H1 (cell line): ENCODE measurements at regions not wholly inside any gene's neighbourhood (a gene's known extent, or its start where the extent isn't known, plus 50 kb on each side); places are given as distances from the start of the nearest gene placed in this dataset.

ENCODE experiments used
- CTCF ChIA-PET: fragments of 300-600 bp; sonication (Branson Sonifier 250); formaldehyde crosslinking; loops from one replicate; lab custom pipeline; 2021; ENCODE audit not compliant: partially characterized antibody; lab: Charles Lee
- POLR2A ChIA-PET: fragments of 300-600 bp; sonication (Branson Sonifier 250); formaldehyde crosslinking; loops from one replicate; lab custom pipeline; 2021; ENCODE audit warnings: inconsistent platforms; ENCODE audit not compliant: partially characterized antibody; lab: Charles Lee
- DNase-seq, 2 experiments: peaks; one replicate each; pipeline versions ENCODE4 v3.0.0 to v3.0.0-alpha.2; 2010 to 2022; ENCODE audit warnings: low spot score in 2 of 2, low read depth in 1 of 2, mixed read lengths in 1 of 2
- FAIRE-seq: peaks from 2 replicates; lab custom pipeline; 2011; peaks lifted over from hg19 to GRCh38; lab: Jason Lieb, UNC
- H2AFZ ChIP-seq: 2 replicates; pipeline ENCODE4 v1.8.1; 2012; ENCODE audit warnings: low read length, inconsistent platforms
- H2AK5ac ChIP-seq: 2 replicates; pipeline ENCODE4 v1.6.1; 2013; ENCODE audit warnings: low read depth, low read length
- H2BK120ac ChIP-seq: replicated peaks from 2 replicates; pipeline ENCODE3; 2013; ENCODE audit warnings: low read depth, low read length, inconsistent platforms
- H2BK12ac ChIP-seq: 2 replicates; pipeline ENCODE4 v1.6.1; 2013; ENCODE audit warnings: low read depth, low read length
- H2BK15ac ChIP-seq: 2 replicates; pipeline ENCODE4 v1.6.1; 2013; ENCODE audit warnings: low read length
- H2BK20ac ChIP-seq: 2 replicates; pipeline ENCODE4 v1.6.1; 2013; ENCODE audit warnings: low read length
- H2BK5ac ChIP-seq: 2 replicates; pipeline ENCODE4 v1.6.1; 2013; ENCODE audit warnings: low read depth, low read length
- H3K14ac ChIP-seq: 2 replicates; pipeline ENCODE4 v1.6.1; 2013; ENCODE audit warnings: inconsistent platforms; ENCODE audit not compliant: insufficient read length
- H3K18ac ChIP-seq: 2 replicates; pipeline ENCODE4 v1.6.1; 2013; ENCODE audit warnings: low read length; ENCODE audit errors: extremely low read depth
- H3K23ac ChIP-seq: 2 replicates; pipeline ENCODE4 v1.6.1; 2013; ENCODE audit warnings: inconsistent platforms; ENCODE audit not compliant: insufficient read length
- H3K23me2 ChIP-seq: 2 replicates; pipeline ENCODE4 v1.6.1; 2013; ENCODE audit warnings: low read depth, low read length
- H3K27ac ChIP-seq: 2 replicates; pipeline ENCODE4 v1.6.1; 2011; ENCODE audit warnings: low read depth, low read length, inconsistent platforms
- H3K27me3 ChIP-seq, 4 experiments: replicated peaks in 1 of 4; 1 replicate in 1 of 4; 2 replicates in 3 of 4; pipeline versions ENCODE4 v1.6.1 to v1.8.1; 2011 to 2013; ENCODE audit warnings: low read length in 3 of 4, mild to moderate bottlenecking in 3 of 4, inconsistent platforms in 2 of 4, mixed read lengths in 2 of 4, moderate library complexity in 1 of 4; ENCODE audit not compliant: control insufficient read depth in 3 of 4, insufficient read depth in 3 of 4; ENCODE audit errors: extremely low read depth in 1 of 4
- H3K36me3 ChIP-seq, 4 experiments: 2 replicates each; pipeline versions ENCODE4 v1.6.1 to v1.8.1; 2011 to 2013; ENCODE audit warnings: mild to moderate bottlenecking in 4 of 4, low read length in 3 of 4, moderate library complexity in 2 of 4, control low read depth in 1 of 4, inconsistent platforms in 1 of 4; ENCODE audit not compliant: insufficient read depth in 4 of 4, control insufficient read depth in 2 of 4
- H3K4ac ChIP-seq: replicated peaks from 2 replicates; pipeline ENCODE3; 2013; ENCODE audit warnings: low read length, low read depth, mixed read lengths, inconsistent platforms; ENCODE audit not compliant: insufficient read length
- H3K4me1 ChIP-seq, 4 experiments: replicated peaks in 1 of 4; 1 replicate in 1 of 4; 2 replicates in 3 of 4; pipeline versions ENCODE4 v1.6.1 to v1.8.1; 2011 to 2013; ENCODE audit warnings: low read length in 3 of 4, inconsistent platforms in 2 of 4, mixed read lengths in 1 of 4; ENCODE audit not compliant: insufficient read depth in 4 of 4, control insufficient read depth in 3 of 4
- H3K4me2 ChIP-seq, 2 experiments: 2 replicates each; pipeline versions ENCODE4 v1.6.1 to v1.8.1; 2011 to 2013; ENCODE audit warnings: low read depth in 2 of 2, low read length in 2 of 2, control low read depth in 1 of 2, inconsistent platforms in 1 of 2, mild to moderate bottlenecking in 1 of 2; ENCODE audit not compliant: insufficient read depth in 1 of 2
- H3K4me3 ChIP-seq, 4 experiments: fragments of 200-600, 300-600 bp in 1 of 4; sonication (generic), shearing (Covaris generic), sonication (Bioruptor Twin) in 1 of 4; 2 replicates each; pipeline versions ENCODE4 v1.5.1 to v1.8.1; 2011 to 2016; ENCODE audit warnings: low read length in 4 of 4, low read depth in 3 of 4, control low read depth in 2 of 4, inconsistent platforms in 2 of 4, mild to moderate bottlenecking in 2 of 4, mixed read lengths in 1 of 4, moderate library complexity in 1 of 4; ENCODE audit not compliant: insufficient read depth in 2 of 4; ENCODE audit errors: extremely low read depth in 1 of 4
- H3K56ac ChIP-seq: replicated peaks from 2 replicates; pipeline ENCODE3; 2013; ENCODE audit warnings: low read depth, mild to moderate bottlenecking, mixed read lengths, low read length, inconsistent platforms; ENCODE audit not compliant: insufficient read length
- H3K79me1 ChIP-seq: 2 replicates; pipeline ENCODE4 v1.6.1; 2013; ENCODE audit warnings: low read depth, low read length, control low read depth
- H3K79me2 ChIP-seq, 2 experiments: 2 replicates each; pipeline versions ENCODE4 v1.6.1 to v1.8.1; 2012 to 2013; ENCODE audit warnings: low read length in 2 of 2, mild to moderate bottlenecking in 2 of 2, inconsistent platforms in 1 of 2; ENCODE audit not compliant: insufficient read depth in 2 of 2, control insufficient read depth in 1 of 2
- H3K9ac ChIP-seq, 4 experiments: replicated peaks in 1 of 4; 1 replicate in 1 of 4; 2 replicates in 3 of 4; pipeline versions ENCODE4 v1.6.1 to v1.8.1; 2011 to 2013; ENCODE audit warnings: low read depth in 3 of 4, low read length in 3 of 4, control low read depth in 2 of 4, mild to moderate bottlenecking in 2 of 4, moderate library complexity in 2 of 4, inconsistent platforms in 1 of 4; ENCODE audit errors: extremely low read depth in 1 of 4
- H3K9me3 ChIP-seq, 2 experiments: 2 replicates each; pipeline versions ENCODE4 v1.6.1 to v1.8.1; 2012 to 2013; ENCODE audit warnings: mild to moderate bottlenecking in 2 of 2, moderate library complexity in 2 of 2, control low read depth in 1 of 2, inconsistent platforms in 1 of 2, low read depth in 1 of 2, low read length in 1 of 2, mixed read lengths in 1 of 2; ENCODE audit not compliant: insufficient read depth in 2 of 2
- H4K20me1 ChIP-seq, 2 experiments: replicated peaks in 1 of 2; 2 replicates each; pipeline versions ENCODE3 to v1.8.1; 2011 to 2013; ENCODE audit warnings: inconsistent platforms in 2 of 2, low read length in 2 of 2, mild to moderate bottlenecking in 1 of 2; ENCODE audit not compliant: insufficient read depth in 2 of 2, control insufficient read depth in 1 of 2
- H4K5ac ChIP-seq: 2 replicates; pipeline ENCODE4 v1.6.1; 2013; ENCODE audit warnings: low read length, low read depth, mixed read lengths, inconsistent platforms; ENCODE audit not compliant: insufficient read length
- H4K8ac ChIP-seq: 2 replicates; pipeline ENCODE4 v1.8.0; 2013; ENCODE audit warnings: mild to moderate bottlenecking, moderate library complexity, low read length, inconsistent platforms; ENCODE audit not compliant: insufficient read depth; ENCODE audit errors: extremely low read depth
- H4K91ac ChIP-seq: replicated peaks from 2 replicates; pipeline ENCODE3; 2013; ENCODE audit warnings: low read length, mixed read lengths, inconsistent platforms; ENCODE audit not compliant: insufficient read length
- CBX5 ChIP-seq: fragments of 300-800, 300-1000 bp; sonication (generic); IDR thresholded peaks from 2 replicates; pipeline ENCODE4 v1.7.1; 2016; ENCODE audit warnings: antibody characterized with exemption, low read length, low read depth
- HDAC2 ChIP-seq, 2 experiments: fragments of 300-600 bp in 1 of 2; sonication (generic) in 1 of 2; IDR thresholded peaks; 2 replicates each; pipeline ENCODE4 v1.6.1; 2011 to 2012; ENCODE audit warnings: low read depth in 2 of 2, low read length in 2 of 2, mild to moderate bottlenecking in 2 of 2, moderate library complexity in 2 of 2, borderline replicate concordance in 1 of 2, inconsistent platforms in 1 of 2
- KDM5A ChIP-seq: fragments of 200-600 bp; IDR thresholded peaks from 2 replicates; pipeline ENCODE4 v1.7.1; 2012; ENCODE audit warnings: mild to moderate bottlenecking, low read length, inconsistent platforms, mixed read lengths
- WGBS, 2 experiments: shearing (Covaris generic) in 1 of 2; methylation state at CpG; one replicate each; pipeline versions ENCODE4 v1.1.6 to v1.1.7; 2013 to 2015; ENCODE audit warnings: low lambda C conversion rate in 2 of 2, mixed read lengths in 2 of 2, inconsistent platforms in 1 of 2, low coverage in 1 of 2, missing lambda C conversion rate in 1 of 2; ENCODE audit not compliant: insufficient replicate concordance in 2 of 2, insufficient coverage in 1 of 2, insufficient read length in 1 of 2; ENCODE audit errors: extremely low coverage in 1 of 2, missing lambda C conversion rate in 1 of 2; 5-methylcytosine and 5-hydroxymethylcytosine counted together
- TF ChIP-seq, protein P1 (sequence below): IDR thresholded peaks from 2 replicates; pipeline ENCODE4 v1.6.1; 2011; ENCODE audit warnings: low read depth, mild to moderate bottlenecking, low read length; ENCODE audit not compliant: insufficient read depth

DNA sequence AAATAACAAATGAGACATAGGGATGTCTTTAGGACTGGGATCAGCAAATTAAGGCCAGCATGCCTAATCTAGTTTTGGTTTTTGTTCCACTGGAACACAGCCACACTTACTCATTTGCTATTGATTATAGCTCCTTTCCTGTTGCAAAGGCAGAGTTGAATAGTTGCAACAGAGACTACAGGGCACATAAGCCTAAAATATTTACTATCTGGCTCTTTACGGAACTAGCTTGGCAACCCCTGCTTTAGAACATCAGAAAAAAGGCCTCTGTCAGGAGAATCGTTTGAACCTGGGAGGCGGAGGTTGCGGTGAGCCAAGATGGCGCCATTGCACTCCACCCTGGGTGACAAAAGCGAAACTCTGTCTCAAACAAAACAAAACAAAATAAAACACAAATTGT, 384.8 kb downstream of the ELAVL2 start (continued):
- TF ChIP-seq KDM5A: no peak

- Histone ChIP-seq H4K91ac (no peak overlapping the region), H3K14ac (no peak overlapping the region), H2AK5ac (no peak overlapping the region), H3K4me1 (no peaks in the 10 kb centered on the region), H3K36me3 (no peaks in the 10 kb centered on the region), H3K27me3 (no peaks in the 10 kb centered on the region), H3K4ac (no peak overlapping the region), H2BK12ac (no peak overlapping the region), H3K27ac (no peak overlapping the region), H2BK20ac (no peak overlapping the region), H2AFZ (no peak overlapping the region), H3K9me3 (no peaks in the 10 kb centered on the region), H4K20me1 (no peaks in the 10 kb centered on the region), H3K79me2 (no peaks in the 10 kb centered on the region), H3K9ac (no peak overlapping the region), H3K23ac (no peak overlapping the region), H4K8ac (no peak overlapping the region), H3K18ac (no peak overlapping the region), H2BK15ac (no peak overlapping the region), H3K79me1 (no peaks in the 10 kb centered on the region), H3K4me3 (no peak overlapping the region), H2BK5ac (no peak overlapping the region), H4K5ac (no peak overlapping the region), H3K56ac (no peak overlapping the region), H3K23me2 (no peaks in the 10 kb centered on the region), H2BK120ac (no peak overlapping the region), H3K4me2 (no peak overlapping the region)
- POLR2A ChIA-PET: no interaction called here
- 96% methylated on average over 2 of the region's 2 CpGs; no CpG with 5 or more reads in 1 of the 2 experiments for WGBS, 2 experiments
- DNase-seq (no peak), FAIRE-seq (no peak)
- CTCF ChIA-PET: interaction anchor here (1.0 to 1.4 kb wide), 2 partner anchors 14 to 190 kb away, joined by 3 read pairs; no protein-coding TSS in a partner anchor
- TF ChIP-seq CBX5 (no peak), HDAC2 (IDR thresholded peaks at IDR 0.05; ENCODE audit: borderline replicate concordance in 1 of 2, low read depth in 2 of 2, low read length in 2 of 2) (no peak)
- TF ChIP-seq, protein P1, sequence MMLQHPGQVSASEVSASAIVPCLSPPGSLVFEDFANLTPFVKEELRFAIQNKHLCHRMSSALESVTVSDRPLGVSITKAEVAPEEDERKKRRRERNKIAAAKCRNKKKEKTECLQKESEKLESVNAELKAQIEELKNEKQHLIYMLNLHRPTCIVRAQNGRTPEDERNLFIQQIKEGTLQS: no peak
Measured at GRCh38 chr9:23444658-23445057, 381.4 kb downstream of the ELAVL2 start.
